ENCODE measurements at regions not wholly inside any gene's neighbourhood (a gene's known extent, or its start where the extent isn't known, plus 50 kb on each side); places are given as distances from the start of the nearest gene placed in this dataset.

DNA sequence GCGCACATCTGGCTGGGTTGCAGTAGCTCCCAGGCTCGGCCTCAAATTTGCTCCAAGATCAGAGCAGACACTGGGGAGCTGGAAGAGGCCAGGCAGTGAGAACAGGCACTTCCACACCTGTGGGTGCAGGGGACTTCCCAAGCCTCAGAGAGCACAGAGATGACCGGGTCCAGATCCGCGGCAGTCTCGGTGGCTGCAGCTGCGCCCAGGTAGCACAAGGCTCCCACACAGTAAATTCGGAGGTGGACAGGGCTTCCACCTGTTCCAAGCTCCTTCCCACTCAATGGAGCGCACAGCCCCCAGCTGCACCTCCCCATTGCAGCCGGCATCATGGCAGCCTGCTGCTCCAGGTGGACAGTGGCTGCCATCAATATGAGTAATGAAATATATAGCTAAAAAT lies 1417.4 kb upstream of the SLC10A2 start:
- ChIA-PET CTCF (interaction anchor here (0.9 kb wide), 1 partner anchor 88 kb away, joined by 3 read pairs; no protein-coding TSS in a partner anchor), POLR2A (no interaction called here)
- no peaks in the 10 kb centered on the region for H3K9me3 ChIP-seq (ENCODE audit: control insufficient read depth, insufficient read depth, low read depth, low read length)
- no peak overlapping the region for H3K4me3 ChIP-seq (ENCODE audit: low read depth, low read length)
- no peaks in the 10 kb centered on the region for H3K36me3 ChIP-seq (ENCODE audit: control insufficient read depth in 2 of 2, insufficient read depth in 1 of 2, low read length in 2 of 2)
- TF ChIP-seq GFI1B (tag by site-specific recombination; IDR thresholded peaks at IDR 0.05) (no peak), SALL2 (tag by site-specific recombination; IDR thresholded peaks at IDR 0.05; ENCODE audit: borderline replicate concordance) (no peak), ZNF274 (IDR thresholded peaks at IDR 0.05; ENCODE audit: low read length) (no peak), ZNF274 (tag by site-specific recombination; IDR thresholded peaks at IDR 0.05; ENCODE audit: borderline replicate concordance) (no peak), MZF1 (tag by site-specific recombination; IDR thresholded peaks at IDR 0.05; ENCODE audit: borderline replicate concordance) (no peak), ZNF138 (tag by site-specific recombination; IDR thresholded peaks at IDR 0.05; ENCODE audit: borderline replicate concordance) (no peak), ZSCAN30 (tag by site-specific recombination; IDR thresholded peaks at IDR 0.05) (no peak), BCL11B (tag by site-specific recombination; IDR thresholded peaks at IDR 0.05; ENCODE audit: low read depth) (no peak), ZNF776 (tag by site-specific recombination; IDR thresholded peaks at IDR 0.05; ENCODE audit: borderline replicate concordance) (no peak), ZNF521 (tag by site-specific recombination; IDR thresholded peaks at IDR 0.05) (no peak), ZBTB20 (tag by site-specific recombination; IDR thresholded peaks at IDR 0.05) (no peak), ZNF658 (tag by site-specific recombination; IDR thresholded peaks at IDR 0.05) (no peak), KLF1 (tag by site-specific recombination; IDR thresholded peaks at IDR 0.05) (no peak)
- TF ChIP-seq, protein P1, sequence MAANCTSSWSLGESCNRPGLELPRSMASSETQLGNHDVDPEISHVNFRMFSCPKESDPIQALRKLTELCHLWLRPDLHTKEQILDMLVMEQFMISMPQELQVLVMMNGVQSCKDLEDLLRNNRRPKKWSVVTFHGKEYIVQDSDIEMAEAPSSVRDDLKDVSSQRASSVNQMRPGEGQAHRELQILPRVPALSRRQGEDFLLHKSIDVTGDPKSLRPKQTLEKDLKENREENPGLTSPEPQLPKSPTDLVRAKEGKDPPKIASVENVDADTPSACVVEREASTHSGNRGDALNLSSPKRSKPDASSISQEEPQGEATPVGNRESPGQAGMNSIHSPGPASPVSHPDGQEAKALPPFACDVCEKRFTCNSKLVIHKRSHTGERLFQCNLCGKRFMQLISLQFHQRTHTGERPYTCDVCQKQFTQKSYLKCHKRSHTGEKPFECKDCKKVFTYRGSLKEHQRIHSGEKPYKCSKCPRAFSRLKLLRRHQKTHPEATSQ (tag by site-specific recombination; IDR thresholded peaks at IDR 0.05), result no peak
- TF ChIP-seq, protein P2, sequence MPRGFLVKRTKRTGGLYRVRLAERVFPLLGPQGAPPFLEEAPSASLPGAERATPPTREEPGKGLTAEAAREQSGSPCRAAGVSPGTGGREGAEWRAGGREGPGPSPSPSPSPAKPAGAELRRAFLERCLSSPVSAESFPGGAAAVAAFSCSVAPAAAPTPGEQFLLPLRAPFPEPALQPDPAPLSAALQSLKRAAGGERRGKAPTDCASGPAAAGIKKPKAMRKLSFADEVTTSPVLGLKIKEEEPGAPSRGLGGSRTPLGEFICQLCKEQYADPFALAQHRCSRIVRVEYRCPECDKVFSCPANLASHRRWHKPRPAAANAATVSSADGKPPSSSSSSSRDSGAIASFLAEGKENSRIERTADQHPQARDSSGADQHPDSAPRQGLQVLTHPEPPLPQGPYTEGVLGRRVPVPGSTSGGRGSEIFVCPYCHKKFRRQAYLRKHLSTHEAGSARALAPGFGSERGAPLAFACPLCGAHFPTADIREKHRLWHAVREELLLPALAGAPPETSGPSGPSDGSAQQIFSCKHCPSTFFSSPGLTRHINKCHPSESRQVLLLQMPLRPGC (tag by site-specific recombination; IDR thresholded peaks at IDR 0.05), result no peak
- TF ChIP-seq, protein P3, sequence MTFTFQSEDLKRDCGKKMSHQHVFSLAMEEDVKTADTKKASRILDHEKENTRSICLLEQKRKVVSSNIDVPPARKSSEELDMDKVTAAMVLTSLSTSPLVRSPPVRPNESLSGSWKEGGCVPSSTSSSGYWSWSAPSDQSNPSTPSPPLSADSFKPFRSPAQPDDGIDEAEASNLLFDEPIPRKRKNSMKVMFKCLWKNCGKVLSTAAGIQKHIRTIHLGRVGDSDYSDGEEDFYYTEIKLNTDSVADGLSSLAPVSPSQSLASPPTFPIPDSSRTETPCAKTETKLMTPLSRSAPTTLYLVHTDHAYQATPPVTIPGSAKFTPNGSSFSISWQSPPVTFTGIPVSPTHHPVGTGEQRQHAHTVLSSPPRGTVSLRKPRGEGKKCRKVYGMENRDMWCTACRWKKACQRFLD (tag by site-specific recombination; IDR thresholded peaks at IDR 0.05), result no peak
- TF ChIP-seq, protein P4, sequence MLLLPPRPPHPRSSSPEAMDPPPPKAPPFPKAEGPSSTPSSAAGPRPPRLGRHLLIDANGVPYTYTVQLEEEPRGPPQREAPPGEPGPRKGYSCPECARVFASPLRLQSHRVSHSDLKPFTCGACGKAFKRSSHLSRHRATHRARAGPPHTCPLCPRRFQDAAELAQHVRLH (tag by site-specific recombination; IDR thresholded peaks at IDR 0.05), result no peak
- peaks cover 11% of the 10 kb centered on the region; the same call in 1 of the 2 replicates for H3K4me1 ChIP-seq (ENCODE audit: control insufficient read depth, insufficient read depth, low read length)
- H3K27ac ChIP-seq (ENCODE audit: extremely low read depth, low read depth, low read length), result no peak overlapping the region

DNA sequence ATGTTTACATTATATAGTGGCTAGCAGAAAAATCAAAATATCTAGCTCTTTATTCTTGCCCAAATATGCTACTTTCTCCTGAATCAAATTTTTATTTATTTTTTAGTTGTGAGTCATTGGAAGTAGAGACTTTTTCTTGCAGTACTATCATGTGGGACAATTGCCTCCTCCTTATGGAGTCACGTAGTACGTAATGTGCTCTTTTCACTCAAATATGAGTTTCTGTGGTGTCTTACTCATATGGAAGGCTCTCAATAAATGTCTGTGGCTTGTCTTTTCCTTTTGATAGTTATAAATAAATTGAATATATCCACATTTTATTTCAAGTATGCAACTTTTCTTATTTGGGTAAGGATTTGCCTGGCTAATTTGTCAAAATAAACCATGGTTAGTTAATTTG lies 1411.0 kb upstream of the SLC10A2 start:
- TF ChIP-seq KLF1 (tag by site-specific recombination; IDR thresholded peaks at IDR 0.05), result no peak
- TF ChIP-seq ZNF112 (tag by site-specific recombination; IDR thresholded peaks at IDR 0.05), result no peak
- no peak for TF ChIP-seq ZNF830 (tag by site-specific recombination; IDR thresholded peaks at IDR 0.05; ENCODE audit: low read depth)
- TF ChIP-seq ZNF311 (tag by site-specific recombination; IDR thresholded peaks at IDR 0.05; ENCODE audit: borderline replicate concordance), result no peak
- TF ChIP-seq KLF9 (tag by site-specific recombination; IDR thresholded peaks at IDR 0.05; ENCODE audit: low read depth), result no peak
- no peak for TF ChIP-seq GLI4 (tag by site-specific recombination; IDR thresholded peaks at IDR 0.05)
- TF ChIP-seq, protein P2 (tag by site-specific recombination; IDR thresholded peaks at IDR 0.05), result no peak
- TF ChIP-seq, protein P5, sequence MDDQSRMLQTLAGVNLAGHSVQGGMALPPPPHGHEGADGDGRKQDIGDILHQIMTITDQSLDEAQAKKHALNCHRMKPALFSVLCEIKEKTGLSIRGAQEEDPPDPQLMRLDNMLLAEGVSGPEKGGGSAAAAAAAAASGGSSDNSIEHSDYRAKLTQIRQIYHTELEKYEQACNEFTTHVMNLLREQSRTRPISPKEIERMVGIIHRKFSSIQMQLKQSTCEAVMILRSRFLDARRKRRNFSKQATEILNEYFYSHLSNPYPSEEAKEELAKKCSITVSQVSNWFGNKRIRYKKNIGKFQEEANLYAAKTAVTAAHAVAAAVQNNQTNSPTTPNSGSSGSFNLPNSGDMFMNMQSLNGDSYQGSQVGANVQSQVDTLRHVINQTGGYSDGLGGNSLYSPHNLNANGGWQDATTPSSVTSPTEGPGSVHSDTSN (CRISPR knock-in tag; IDR thresholded peaks at IDR 0.05), result no peak
- no peak for TF ChIP-seq TRIM28 (IDR thresholded peaks at IDR 0.05; ENCODE audit: borderline replicate concordance, low read length)
- no peak for TF ChIP-seq ZNF585B (tag by site-specific recombination; IDR thresholded peaks at IDR 0.05)
- no peak for TF ChIP-seq ZFHX2 (tag by site-specific recombination; conservative IDR thresholded peaks at IDR 0.05)
- TF ChIP-seq, protein P6, sequence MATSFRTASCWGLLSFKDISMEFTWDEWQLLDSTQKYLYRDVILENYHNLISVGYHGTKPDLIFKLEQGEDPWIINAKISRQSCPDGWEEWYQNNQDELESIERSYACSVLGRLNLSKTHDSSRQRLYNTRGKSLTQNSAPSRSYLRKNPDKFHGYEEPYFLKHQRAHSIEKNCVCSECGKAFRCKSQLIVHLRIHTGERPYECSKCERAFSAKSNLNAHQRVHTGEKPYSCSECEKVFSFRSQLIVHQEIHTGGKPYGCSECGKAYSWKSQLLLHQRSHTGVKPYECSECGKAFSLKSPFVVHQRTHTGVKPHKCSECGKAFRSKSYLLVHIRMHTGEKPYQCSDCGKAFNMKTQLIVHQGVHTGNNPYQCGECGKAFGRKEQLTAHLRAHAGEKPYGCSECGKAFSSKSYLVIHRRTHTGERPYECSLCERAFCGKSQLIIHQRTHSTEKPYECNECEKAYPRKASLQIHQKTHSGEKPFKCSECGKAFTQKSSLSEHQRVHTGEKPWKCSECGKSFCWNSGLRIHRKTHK (tag by site-specific recombination; IDR thresholded peaks at IDR 0.05), result no peak
- Histone ChIP-seq H3K4me1 (ENCODE audit: control insufficient read depth, insufficient read depth, low read length) (no peaks in the 10 kb centered on the region), H3K27ac (ENCODE audit: extremely low read depth, low read depth, low read length) (no peak overlapping the region), H3K4me3 (ENCODE audit: low read depth, low read length) (no peak overlapping the region), H3K36me3 (ENCODE audit: control insufficient read depth in 2 of 2, insufficient read depth in 1 of 2, low read length in 2 of 2) (no peaks in the 10 kb centered on the region), H3K9me3 (ENCODE audit: control insufficient read depth, insufficient read depth, low read depth, low read length) (no peaks in the 10 kb centered on the region)
- ChIA-PET POLR2A (no interaction called here), CTCF (no interaction called here)
